22Rv1 (cell line): ENCODE measurements at regions not wholly inside any gene's neighbourhood (a gene's known extent, or its start where the extent isn't known, plus 50 kb on each side); places are given as distances from the start of the nearest gene placed in this dataset.

Experiments
- CTCF ChIP-seq: fragments of 450-650 bp; IDR thresholded peaks from 2 replicates; pipeline ENCODE4 v1.5.1; 2017; ENCODE audit warnings: mild to moderate bottlenecking
- ZFX ChIP-seq: fragments of 450-650 bp; IDR thresholded peaks from 2 replicates; pipeline ENCODE4 v1.6.1; 2017; ENCODE audit warnings: antibody characterized with exemption, borderline replicate concordance

GRCh38 chr13:80161896-80162295, 179.0 kb downstream of the SPRY2 start:
- TF ChIP-seq CTCF (no peak), ZFX (no peak)
